AG04449 (cell line): ENCODE measurements at regions not wholly inside any gene's neighbourhood (a gene's known extent, or its start where the extent isn't known, plus 50 kb on each side); places are given as distances from the start of the nearest gene placed in this dataset.

Experiments used
- CTCF ChIA-PET: fragments of 350-600 bp; formaldehyde crosslinking; extraction: SDS; loops from one replicate; lab custom pipeline; 2021; ENCODE audit warnings: antibody characterized with exemption; lab: Yijun Ruan, JAX
- POLR2A ChIA-PET: fragments of 400-600, 350-600 bp; formaldehyde crosslinking; extraction: SDS; loops from one replicate; lab custom pipeline; 2020; ENCODE audit warnings: antibody characterized with exemption, inconsistent platforms; lab: Yijun Ruan, JAX
- DNase-seq: peaks from one replicate; pipeline ENCODE4 v3.0.0-alpha.2; 2010; ENCODE audit warnings: low read depth, low spot score
- H3K4me3 ChIP-seq: 2 replicates; pipeline ENCODE4 v1.5.1; 2011; ENCODE audit warnings: low read depth, mild to moderate bottlenecking, control low read depth, low read length
- CTCF ChIP-seq: IDR thresholded peaks from one replicate; pipeline ENCODE4 v1.5.1; 2011; ENCODE audit warnings: mild to moderate bottlenecking, moderate library complexity, low read length, control low read depth, inconsistent platforms; ENCODE audit not compliant: insufficient read depth; ENCODE audit errors: missing control alignments

GRCh38 chr12:77603946-77604345 is 226.7 kb upstream of the NAV3 start:
- POLR2A ChIA-PET, result no interaction called here
- no peak for DNase-seq
- no peak for TF ChIP-seq CTCF
- CTCF ChIA-PET, result no interaction called here
- no peak overlapping the region for H3K4me3 ChIP-seq

- TF ChIP-seq CTCF, result no peak
- CTCF ChIA-PET, result interaction anchor here (1.0 to 1.2 kb wide), 2 partner anchors 9 to 590 kb away, joined by 3 read pairs; no protein-coding TSS in a partner anchor
- H3K4me3 ChIP-seq, result no peak overlapping the region
- POLR2A ChIA-PET, result no interaction called here
- DNase-seq, result no peak
These were observed 229.6 kb upstream of the NAV3 start for GRCh38 chr12:77601069-77601468.

GRCh38 chr12:77600468-77600843 is 230.2 kb upstream of the NAV3 start:
- ChIA-PET POLR2A (no interaction called here), CTCF (interaction anchor here (1.2 kb wide), 1 partner anchor 8 kb away, joined by 3 read pairs; no protein-coding TSS in a partner anchor)
- H3K4me3 ChIP-seq, result no peak overlapping the region
- TF ChIP-seq CTCF, result no peak
- DNase-seq, result no peak

GRCh38 chr12:77599782-77600467 is 230.8 kb upstream of the NAV3 start:
- DNase-seq, result no peak
- CTCF ChIA-PET, result no interaction called here
- POLR2A ChIA-PET, result no interaction called here
- no peak for TF ChIP-seq CTCF
- no peak overlapping the region for H3K4me3 ChIP-seq

GRCh38 chr12:77594366-77594765 is 236.3 kb upstream of the NAV3 start:
- ChIA-PET CTCF (no interaction called here), POLR2A (no interaction called here)
- TF ChIP-seq CTCF, result no peak
- no peak overlapping the region for H3K4me3 ChIP-seq
- DNase-seq, result no peak

GRCh38 chr12:77592836-77593235 is 237.9 kb upstream of the NAV3 start:
- TF ChIP-seq CTCF, result no peak
- POLR2A ChIA-PET, result no interaction called here
- no peak overlapping the region for H3K4me3 ChIP-seq
- no peak for DNase-seq
- CTCF ChIA-PET, result interaction anchor here (1.1 kb wide), 1 partner anchor 8 kb away, joined by 3 read pairs; no protein-coding TSS in a partner anchor
